Peyer's patch (tissue), 4 donors: ENCODE measurements at regions not wholly inside any gene's neighbourhood (a gene's known extent, or its start where the extent isn't known, plus 50 kb on each side); places are given as distances from the start of the nearest gene placed in this dataset.

Experiments
- CTCF ChIP-seq, 6 experiments: fragments of 450-650 bp in 4 of 6; fragments of 200-600 bp in 2 of 6; sonication (generic) in 1 of 6; IDR thresholded peaks; one replicate each; pipeline ENCODE4 v1.5.1; 2017 to 2019; ENCODE audit warnings: antibody characterized with exemption in 6 of 6, mild to moderate bottlenecking in 3 of 6, moderate library complexity in 1 of 6
- POLR2A ChIP-seq, 2 donors: fragments of 450-650 bp; IDR thresholded peaks; one replicate each; pipeline ENCODE4 v1.5.1; 2017; ENCODE audit warnings: antibody characterized with exemption in 2 of 2, mild to moderate bottlenecking in 2 of 2, moderate library complexity in 2 of 2

GRCh38 chr20:24834310-24834709 lies 114.8 kb upstream of the CST7 start:
- no peak for TF ChIP-seq POLR2A (IDR thresholded peaks at IDR 0.05)
- no peak for TF ChIP-seq CTCF (IDR thresholded peaks at IDR 0.05)
